ENCODE measurements at regions not wholly inside any gene's neighbourhood (a gene's known extent, or its start where the extent isn't known, plus 50 kb on each side); places are given as distances from the start of the nearest gene placed in this dataset.

DNA sequence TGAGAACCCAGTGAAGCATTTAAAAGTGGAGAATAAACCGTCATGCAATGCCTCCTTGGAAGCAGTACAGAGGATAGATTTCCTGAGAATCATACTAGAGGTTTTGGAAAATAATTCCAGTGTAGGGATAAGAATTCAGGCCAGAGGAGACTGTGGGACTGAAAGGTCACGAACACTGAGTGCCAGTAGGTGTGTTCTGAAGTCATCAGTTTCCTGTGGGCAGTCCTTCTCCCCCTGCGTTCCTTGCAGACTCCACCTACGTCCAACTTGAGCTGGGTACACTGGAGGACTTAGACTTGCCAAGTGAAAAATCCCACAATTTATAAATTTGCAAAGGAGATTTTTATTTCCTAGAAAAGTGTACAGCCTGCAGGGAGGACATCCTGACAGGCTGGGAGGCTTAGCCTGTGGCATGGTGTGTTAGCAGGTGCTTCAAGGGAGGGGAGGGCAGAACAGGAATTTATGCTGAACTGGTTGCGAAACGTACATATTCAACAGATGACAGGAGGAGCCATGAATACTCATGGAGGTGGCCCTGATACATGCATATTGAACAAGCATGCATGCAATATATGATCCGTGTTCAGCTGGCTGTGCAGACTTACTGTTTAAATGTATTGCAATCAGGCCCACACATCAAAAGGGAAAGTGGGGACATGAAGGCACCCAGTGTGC is 72.9 kb upstream of the POM121L12 start (continued):
- TF ChIP-seq SRF (IDR thresholded peaks at IDR 0.05; ENCODE audit: low read depth, low read length): no peak
- no peak for TF ChIP-seq SP2 (IDR thresholded peaks at IDR 0.05; ENCODE audit: low read length)
- TF ChIP-seq SUZ12 (IDR thresholded peaks at IDR 0.05; ENCODE audit: low read length): no peak
- TF ChIP-seq CHD1 (IDR thresholded peaks at IDR 0.05; ENCODE audit: low read depth, low read length): no peak
- TF ChIP-seq BACH1 (IDR thresholded peaks at IDR 0.05; ENCODE audit: low read length): no peak
- TF ChIP-seq, protein P1, sequence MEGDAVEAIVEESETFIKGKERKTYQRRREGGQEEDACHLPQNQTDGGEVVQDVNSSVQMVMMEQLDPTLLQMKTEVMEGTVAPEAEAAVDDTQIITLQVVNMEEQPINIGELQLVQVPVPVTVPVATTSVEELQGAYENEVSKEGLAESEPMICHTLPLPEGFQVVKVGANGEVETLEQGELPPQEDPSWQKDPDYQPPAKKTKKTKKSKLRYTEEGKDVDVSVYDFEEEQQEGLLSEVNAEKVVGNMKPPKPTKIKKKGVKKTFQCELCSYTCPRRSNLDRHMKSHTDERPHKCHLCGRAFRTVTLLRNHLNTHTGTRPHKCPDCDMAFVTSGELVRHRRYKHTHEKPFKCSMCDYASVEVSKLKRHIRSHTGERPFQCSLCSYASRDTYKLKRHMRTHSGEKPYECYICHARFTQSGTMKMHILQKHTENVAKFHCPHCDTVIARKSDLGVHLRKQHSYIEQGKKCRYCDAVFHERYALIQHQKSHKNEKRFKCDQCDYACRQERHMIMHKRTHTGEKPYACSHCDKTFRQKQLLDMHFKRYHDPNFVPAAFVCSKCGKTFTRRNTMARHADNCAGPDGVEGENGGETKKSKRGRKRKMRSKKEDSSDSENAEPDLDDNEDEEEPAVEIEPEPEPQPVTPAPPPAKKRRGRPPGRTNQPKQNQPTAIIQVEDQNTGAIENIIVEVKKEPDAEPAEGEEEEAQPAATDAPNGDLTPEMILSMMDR (IDR thresholded peaks at IDR 0.05; ENCODE audit: control extremely low read depth in 1 of 3, insufficient read depth in 1 of 3, low read depth in 1 of 3, low read length in 3 of 3): no peak

All from H1 (cell line).